ENCODE measurements at regions not wholly inside any gene's neighbourhood (a gene's known extent, or its start where the extent isn't known, plus 50 kb on each side); places are given as distances from the start of the nearest gene placed in this dataset.
"Not testable (repeated sequence)": the region's sequence is repeated elsewhere in the genome, so short reads cannot be mapped to it uniquely, and the experiment has no call there.

- no peak overlapping the region for H3K4me3 ChIP-seq (replicated peaks in 1 of 2; ENCODE audit: low read depth in 2 of 2, low read length in 2 of 2)
Observed at GRCh38 chr3:176262071-176262470, 935.2 kb downstream of the TBL1XR1 start.

GRCh38 chr3:176247191-176247590 is 950.1 kb downstream of the TBL1XR1 start:
- DNase-seq (ENCODE audit: low read depth in 2 of 2): no peak
- H3K4me3 ChIP-seq (replicated peaks in 1 of 2; ENCODE audit: low read depth in 2 of 2, low read length in 2 of 2): no peak overlapping the region
- TF ChIP-seq, protein P1, sequence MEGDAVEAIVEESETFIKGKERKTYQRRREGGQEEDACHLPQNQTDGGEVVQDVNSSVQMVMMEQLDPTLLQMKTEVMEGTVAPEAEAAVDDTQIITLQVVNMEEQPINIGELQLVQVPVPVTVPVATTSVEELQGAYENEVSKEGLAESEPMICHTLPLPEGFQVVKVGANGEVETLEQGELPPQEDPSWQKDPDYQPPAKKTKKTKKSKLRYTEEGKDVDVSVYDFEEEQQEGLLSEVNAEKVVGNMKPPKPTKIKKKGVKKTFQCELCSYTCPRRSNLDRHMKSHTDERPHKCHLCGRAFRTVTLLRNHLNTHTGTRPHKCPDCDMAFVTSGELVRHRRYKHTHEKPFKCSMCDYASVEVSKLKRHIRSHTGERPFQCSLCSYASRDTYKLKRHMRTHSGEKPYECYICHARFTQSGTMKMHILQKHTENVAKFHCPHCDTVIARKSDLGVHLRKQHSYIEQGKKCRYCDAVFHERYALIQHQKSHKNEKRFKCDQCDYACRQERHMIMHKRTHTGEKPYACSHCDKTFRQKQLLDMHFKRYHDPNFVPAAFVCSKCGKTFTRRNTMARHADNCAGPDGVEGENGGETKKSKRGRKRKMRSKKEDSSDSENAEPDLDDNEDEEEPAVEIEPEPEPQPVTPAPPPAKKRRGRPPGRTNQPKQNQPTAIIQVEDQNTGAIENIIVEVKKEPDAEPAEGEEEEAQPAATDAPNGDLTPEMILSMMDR (IDR thresholded peaks at IDR 0.05; ENCODE audit: low read depth, low read length): no peak

More at GRCh38 chr3:176262071-176262470, 935.2 kb downstream of the TBL1XR1 start:
- TF ChIP-seq, protein P1 (IDR thresholded peaks at IDR 0.05; ENCODE audit: low read depth, low read length): no peak
- no peak for DNase-seq (ENCODE audit: low read depth in 2 of 2)

GRCh38 chr3:176219970-176220369 is 977.3 kb downstream of the TBL1XR1 start:
- TF ChIP-seq, protein P1 (IDR thresholded peaks at IDR 0.05; ENCODE audit: low read depth, low read length): no peak
- no peak for DNase-seq (ENCODE audit: low read depth in 2 of 2)
- H3K4me3 ChIP-seq (replicated peaks in 1 of 2; ENCODE audit: low read depth in 2 of 2, low read length in 2 of 2): no peak overlapping the region

DNA sequence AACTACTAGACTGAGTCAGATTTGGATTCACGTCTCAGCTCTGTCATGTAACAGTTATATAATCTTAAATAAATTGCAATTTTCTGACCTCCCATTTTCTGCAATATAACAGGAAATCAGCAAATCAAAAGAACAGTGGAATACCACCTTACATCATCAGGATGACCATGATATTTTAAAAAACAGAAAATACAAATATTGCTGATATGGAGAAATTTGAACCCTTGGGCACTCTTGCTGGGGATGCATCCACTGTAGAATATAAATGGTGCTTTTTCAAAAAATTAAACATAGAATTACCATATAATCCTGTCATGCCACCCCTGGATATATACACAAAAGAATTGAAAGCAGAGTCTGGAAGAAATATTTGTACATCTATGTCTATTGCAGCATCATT is 982.5 kb downstream of the TBL1XR1 start:
- DNase-seq (ENCODE audit: low read depth in 2 of 2): no peak
- TF ChIP-seq, protein P1 (IDR thresholded peaks at IDR 0.05; ENCODE audit: low read depth, low read length): no peak
- no peak overlapping the region for H3K4me3 ChIP-seq (replicated peaks in 1 of 2; ENCODE audit: low read depth in 2 of 2, low read length in 2 of 2)

DNA sequence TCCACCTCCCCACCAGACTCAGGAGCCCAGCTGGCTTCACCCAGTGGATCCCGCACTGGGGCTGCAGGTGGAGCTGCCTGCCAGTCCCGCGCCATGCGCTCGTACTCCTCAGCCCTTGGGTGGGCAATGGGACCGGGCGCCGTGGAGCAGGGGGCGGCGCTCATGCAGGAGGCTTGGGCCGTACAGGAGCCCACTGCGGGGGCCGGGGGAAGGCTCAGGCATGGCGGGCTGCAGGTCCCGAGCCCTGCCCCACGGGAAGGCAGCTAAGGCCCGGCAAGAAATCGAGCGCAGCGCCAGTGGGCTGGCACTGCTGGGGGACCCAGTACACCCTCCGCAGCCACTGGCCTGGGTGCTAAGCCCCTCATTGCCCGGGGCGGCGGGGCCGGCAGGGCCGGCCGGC is 984.0 kb downstream of the TBL1XR1 start:
- H3K4me3 ChIP-seq (replicated peaks in 1 of 2; ENCODE audit: low read depth in 2 of 2, low read length in 2 of 2): not testable (repeated sequence)

GRCh38 chr3:176208915-176209314 is 988.4 kb downstream of the TBL1XR1 start:
- DNase-seq (ENCODE audit: low read depth in 2 of 2): no peak
- H3K4me3 ChIP-seq (replicated peaks in 1 of 2; ENCODE audit: low read depth in 2 of 2, low read length in 2 of 2): no peak overlapping the region
- TF ChIP-seq, protein P1 (IDR thresholded peaks at IDR 0.05; ENCODE audit: low read depth, low read length): no peak

More for the DNA sequence above, 984.0 kb downstream of the TBL1XR1 start:
- not testable (repeated sequence) for DNase-seq (ENCODE audit: low read depth in 2 of 2)

DNA sequence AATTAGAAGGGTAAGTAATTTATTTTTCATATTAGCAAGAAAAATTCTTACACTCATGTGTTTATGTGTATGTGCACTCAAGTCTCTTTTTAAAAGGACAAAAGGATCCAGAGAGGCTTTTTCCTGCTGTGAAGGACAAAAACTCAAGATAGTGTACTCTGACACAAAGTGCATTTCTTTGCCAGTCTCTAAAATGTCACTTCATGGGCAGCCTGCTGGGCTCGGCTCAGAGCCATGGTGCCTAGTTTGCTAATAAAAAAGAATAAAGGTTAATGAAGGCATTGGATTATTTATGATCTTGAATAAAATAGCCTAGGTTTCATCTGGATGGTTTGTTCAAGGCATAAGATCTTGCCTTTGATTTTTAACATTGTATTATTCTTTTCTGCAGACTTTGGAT is 989.0 kb downstream of the TBL1XR1 start:
- no peak for DNase-seq (ENCODE audit: low read depth in 2 of 2)
- TF ChIP-seq, protein P1 (IDR thresholded peaks at IDR 0.05; ENCODE audit: low read depth, low read length): no peak
- H3K4me3 ChIP-seq (replicated peaks in 1 of 2; ENCODE audit: low read depth in 2 of 2, low read length in 2 of 2): no peak overlapping the region

Measured in cardiac fibroblast (primary cell).